Central memory CD8-positive, alpha-beta T cell (primary cell): ENCODE measurements at regions not wholly inside any gene's neighbourhood (a gene's known extent, or its start where the extent isn't known, plus 50 kb on each side); places are given as distances from the start of the nearest gene placed in this dataset.

ENCODE experiments used
- ATAC-seq: fragments of 150-1000 bp; cut with Tn5 transposase; replicated peaks from 2 replicates; pipeline ENCODE4 v1.10.0; 2022; ENCODE audit warnings: mild to moderate bottlenecking, moderate FRiP score, moderate number of reproducible peaks; ENCODE audit not compliant: poor library complexity, severe bottlenecking; ENCODE audit errors: extremely low read depth
- DNase-seq, 2 donors: peaks; one replicate each; pipeline ENCODE4 v3.0.0; 2021; ENCODE audit warnings: low spot score in 2 of 2
- H3K27ac Mint-ChIP-seq: one replicate; pipeline ENCODE4 v1.8.0; 2022; ENCODE audit warnings: low read depth, mild to moderate bottlenecking, moderate library complexity, mixed read lengths
- H3K27me3 Mint-ChIP-seq: one replicate; pipeline ENCODE4 v1.8.0; 2022; ENCODE audit warnings: mixed read lengths
- H3K36me3 Mint-ChIP-seq: one replicate; pipeline ENCODE4 v1.8.0; 2022; ENCODE audit warnings: mild to moderate bottlenecking, moderate library complexity, mixed read lengths; ENCODE audit not compliant: insufficient read depth
- H3K4me1 Mint-ChIP-seq: one replicate; pipeline ENCODE4 v1.8.0; 2022; ENCODE audit warnings: mixed read lengths
- H3K4me3 Mint-ChIP-seq: one replicate; pipeline ENCODE4 v1.8.0; 2022; ENCODE audit warnings: mild to moderate bottlenecking, moderate library complexity, mixed read lengths
- H3K9me3 Mint-ChIP-seq: one replicate; pipeline ENCODE4 v1.8.0; 2022; ENCODE audit warnings: mixed read lengths

DNA sequence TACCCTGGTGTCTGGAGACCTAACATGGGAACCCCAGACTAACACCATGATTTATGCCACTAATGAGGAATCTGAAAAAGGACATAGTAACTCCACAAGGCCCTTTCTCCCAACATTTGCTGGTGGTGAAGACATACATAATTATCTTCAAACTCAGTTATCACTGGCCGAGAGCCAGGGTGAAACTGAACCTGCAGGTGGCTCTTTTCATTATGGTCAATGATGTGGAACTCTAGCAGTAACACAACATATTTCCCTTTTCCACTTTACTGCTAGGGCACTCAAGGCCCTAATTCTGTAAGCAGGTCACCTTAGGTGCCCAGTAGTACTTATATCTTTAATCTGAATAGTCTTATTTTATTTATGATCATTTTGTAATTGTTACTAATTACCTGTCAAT, 326.4 kb upstream of the SATB1 start:
- no peak overlapping the region for H3K4me3 Mint-ChIP-seq
- H3K4me1 Mint-ChIP-seq, result peaks cover 2% of the 10 kb centered on the region
- H3K27me3 Mint-ChIP-seq, result no peaks in the 10 kb centered on the region
- H3K36me3 Mint-ChIP-seq, result no peaks in the 10 kb centered on the region
- H3K9me3 Mint-ChIP-seq, result no peaks in the 10 kb centered on the region
- ATAC-seq, result no peak
- no peak for DNase-seq
- no peak overlapping the region for H3K27ac Mint-ChIP-seq

GRCh38 chr3:18747383-18747782, 322.2 kb upstream of the SATB1 start:
- Mint-ChIP-seq H3K4me1 (peaks cover 28% of the 10 kb centered on the region), H3K9me3 (no peaks in the 10 kb centered on the region), H3K27me3 (no peaks in the 10 kb centered on the region), H3K27ac (no peak overlapping the region), H3K36me3 (no peaks in the 10 kb centered on the region), H3K4me3 (no peak overlapping the region)
- no peak for ATAC-seq
- no peak for DNase-seq

DNA sequence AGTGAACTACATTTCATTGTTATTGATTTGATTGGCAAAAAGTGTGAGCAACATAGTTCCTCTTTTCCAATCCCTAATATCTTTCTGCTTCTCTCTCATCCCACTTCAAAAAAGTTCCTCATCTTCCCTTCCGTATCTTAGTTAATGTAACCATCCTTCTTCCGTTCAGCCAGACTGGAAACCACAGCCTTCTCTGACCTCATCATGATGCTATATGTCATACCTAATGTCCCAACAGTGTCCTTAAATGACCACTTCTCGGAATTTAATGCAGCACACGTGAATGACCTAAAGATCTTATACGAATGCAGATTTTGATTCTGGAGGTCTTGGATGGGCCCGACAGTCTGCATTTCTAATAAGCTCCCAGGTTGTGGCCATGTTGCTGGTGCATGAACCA, 320.3 kb upstream of the SATB1 start:
- no peaks in the 10 kb centered on the region for H3K27me3 Mint-ChIP-seq
- ATAC-seq, result no peak
- H3K4me3 Mint-ChIP-seq, result peak overlapping the region; percentile 14
- H3K36me3 Mint-ChIP-seq, result peaks cover 10% of the 10 kb centered on the region
- H3K4me1 Mint-ChIP-seq, result peaks cover 45% of the 10 kb centered on the region
- H3K27ac Mint-ChIP-seq, result peak overlapping the region; percentile 16
- H3K9me3 Mint-ChIP-seq, result no peaks in the 10 kb centered on the region
- no peak for DNase-seq

DNA sequence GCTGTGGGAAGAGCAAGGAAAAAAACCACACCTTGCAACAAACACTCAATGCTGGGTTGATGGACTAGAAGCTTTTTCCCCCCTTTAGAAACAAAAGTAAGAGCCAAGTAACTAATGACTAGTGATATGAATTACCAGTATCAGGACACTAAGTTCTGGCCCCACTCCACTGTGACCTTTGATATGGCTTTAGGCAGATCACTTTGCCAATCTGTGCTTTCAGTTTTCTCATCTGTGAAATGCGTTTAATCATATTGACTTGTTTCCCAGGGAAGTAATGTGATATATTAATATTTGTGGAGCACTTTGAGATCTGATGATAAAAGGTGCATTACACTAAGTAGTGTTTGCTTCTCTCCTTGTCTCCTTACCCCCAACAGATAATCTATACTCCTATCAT, 319.3 kb upstream of the SATB1 start:
- H3K27ac Mint-ChIP-seq, result peak overlapping the region; percentile 16
- H3K36me3 Mint-ChIP-seq, result peaks cover 10% of the 10 kb centered on the region
- no peak overlapping the region for H3K4me3 Mint-ChIP-seq
- DNase-seq (no peak), ATAC-seq (no peak)
- no peaks in the 10 kb centered on the region for H3K9me3 Mint-ChIP-seq
- peaks cover 55% of the 10 kb centered on the region for H3K4me1 Mint-ChIP-seq
- H3K27me3 Mint-ChIP-seq, result no peaks in the 10 kb centered on the region

DNA sequence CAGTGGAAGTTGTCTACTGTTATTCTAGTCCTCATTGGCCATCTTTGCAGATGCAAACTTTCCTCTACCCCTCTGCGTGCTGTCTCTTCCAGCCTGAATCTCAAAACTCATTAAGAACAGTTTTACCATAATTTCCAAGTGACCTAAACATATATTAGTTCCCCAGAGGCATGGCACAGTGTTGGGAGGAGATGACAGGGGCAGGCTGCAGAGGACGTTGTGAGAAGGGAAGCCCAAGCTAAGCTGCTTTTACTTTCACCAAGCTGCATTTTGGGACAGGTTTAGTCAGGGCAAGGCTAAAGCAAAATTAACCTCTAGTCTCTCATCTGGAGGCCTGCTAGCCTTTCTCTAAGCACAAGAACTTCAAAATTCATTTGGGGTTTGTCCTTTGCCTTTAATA, 318.6 kb upstream of the SATB1 start:
- H3K27ac Mint-ChIP-seq, result peak overlapping the region; percentile 16
- no peak for DNase-seq

GRCh38 chr3:18740631-18741583, 315.8 kb upstream of the SATB1 start:
- Mint-ChIP-seq H3K27ac (peak overlapping the region; percentile 94), H3K4me3 (peak overlapping the region; percentile 74), H3K36me3 (peaks cover 10% of the 10 kb centered on the region), H3K9me3 (no peaks in the 10 kb centered on the region), H3K4me1 (peaks cover 68% of the 10 kb centered on the region), H3K27me3 (no peaks in the 10 kb centered on the region)
- peak; percentile 19 to 57 for DNase-seq
- ATAC-seq, result peak; percentile 71

More for the DNA sequence above, 318.6 kb upstream of the SATB1 start:
- Mint-ChIP-seq H3K9me3 (no peaks in the 10 kb centered on the region), H3K27me3 (no peaks in the 10 kb centered on the region), H3K36me3 (peaks cover 10% of the 10 kb centered on the region), H3K4me3 (no peak overlapping the region), H3K4me1 (peaks cover 62% of the 10 kb centered on the region)
- no peak for ATAC-seq

- Mint-ChIP-seq H3K27me3 (no peaks in the 10 kb centered on the region), H3K9me3 (no peaks in the 10 kb centered on the region), H3K4me3 (no peak overlapping the region), H3K4me1 (peaks cover 52% of the 10 kb centered on the region), H3K27ac (peak overlapping the region; percentile 3), H3K36me3 (peaks cover 10% of the 10 kb centered on the region)
- no peak for DNase-seq
- ATAC-seq, result no peak
Observed at GRCh38 chr3:18739099-18739433, 313.9 kb upstream of the SATB1 start.

- DNase-seq, result no peak
- Mint-ChIP-seq H3K4me1 (peaks cover 49% of the 10 kb centered on the region), H3K36me3 (peaks cover 10% of the 10 kb centered on the region), H3K27ac (peak overlapping the region; percentile 3), H3K27me3 (no peaks in the 10 kb centered on the region), H3K4me3 (no peak overlapping the region), H3K9me3 (no peaks in the 10 kb centered on the region)
- ATAC-seq, result no peak
Observed at GRCh38 chr3:18738393-18739098, 313.4 kb upstream of the SATB1 start.

DNA sequence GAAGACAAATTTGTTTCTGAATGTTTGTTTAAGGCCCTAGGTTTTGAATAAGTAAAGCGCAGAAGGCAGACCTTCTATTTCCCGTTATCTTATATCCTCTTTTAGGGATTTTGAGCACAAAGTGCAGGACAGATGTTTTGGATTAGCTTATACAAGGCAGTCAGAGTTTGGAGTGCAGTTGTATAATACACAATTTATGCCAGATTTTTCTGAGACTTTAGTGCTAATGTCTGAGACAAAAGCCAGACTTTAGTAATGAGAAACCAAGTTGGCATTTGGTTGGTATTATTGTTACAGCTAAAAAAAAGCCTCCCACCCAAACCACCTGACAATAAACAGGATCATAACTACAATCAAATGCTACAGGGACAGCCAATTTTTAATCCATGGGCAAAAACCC, 309.9 kb upstream of the SATB1 start:
- Mint-ChIP-seq H3K4me1 (peaks cover 32% of the 10 kb centered on the region), H3K9me3 (no peaks in the 10 kb centered on the region), H3K27me3 (no peaks in the 10 kb centered on the region), H3K36me3 (no peaks in the 10 kb centered on the region), H3K4me3 (no peak overlapping the region), H3K27ac (no peak overlapping the region)
- no peak for DNase-seq
- ATAC-seq, result no peak

DNA sequence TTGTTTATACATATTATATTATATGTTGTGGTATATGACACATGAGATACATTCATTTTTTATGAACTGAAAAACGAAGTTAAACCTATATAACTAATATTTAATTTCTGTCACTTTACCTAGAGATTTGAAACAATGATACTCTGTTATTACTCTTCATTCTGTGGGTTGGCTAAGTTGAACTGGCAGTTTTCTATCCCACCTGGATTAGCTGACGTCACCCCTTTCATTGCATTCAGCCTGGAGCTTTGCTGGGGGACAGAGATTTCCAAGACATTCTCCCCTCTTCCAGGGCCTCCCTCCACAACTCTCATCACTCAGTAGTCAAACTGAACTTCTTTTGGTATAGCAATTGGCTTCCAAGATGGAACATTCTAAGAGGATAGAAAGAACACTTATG, 309.2 kb upstream of the SATB1 start:
- no peak overlapping the region for H3K27ac Mint-ChIP-seq
- H3K9me3 Mint-ChIP-seq, result no peaks in the 10 kb centered on the region
- DNase-seq, result no peak
- H3K27me3 Mint-ChIP-seq, result no peaks in the 10 kb centered on the region
- peaks cover 25% of the 10 kb centered on the region for H3K4me1 Mint-ChIP-seq
- ATAC-seq, result no peak
- no peak overlapping the region for H3K4me3 Mint-ChIP-seq
- H3K36me3 Mint-ChIP-seq, result no peaks in the 10 kb centered on the region

DNA sequence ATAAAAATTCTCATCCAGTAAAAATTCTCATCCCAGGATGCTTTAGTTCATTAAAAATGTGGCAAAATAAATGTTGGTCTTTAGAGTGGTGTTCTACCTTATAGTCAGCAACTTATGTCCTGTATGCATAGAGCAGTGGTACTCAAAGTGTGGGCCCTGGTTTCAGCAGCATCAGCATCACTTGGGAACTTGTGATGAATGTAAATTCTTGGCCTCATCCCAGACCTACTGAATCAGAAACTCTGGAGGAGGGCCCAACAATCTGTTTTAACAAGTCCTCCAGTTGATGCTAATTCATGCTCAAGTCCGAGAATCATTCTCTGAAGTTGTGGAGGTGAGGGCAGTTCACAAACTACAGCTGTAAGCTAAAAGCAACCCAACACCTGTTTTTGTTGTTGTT, 307.3 kb upstream of the SATB1 start:
- Mint-ChIP-seq H3K36me3 (no peaks in the 10 kb centered on the region), H3K4me1 (peaks cover 18% of the 10 kb centered on the region), H3K9me3 (no peaks in the 10 kb centered on the region), H3K27ac (no peak overlapping the region), H3K27me3 (no peaks in the 10 kb centered on the region), H3K4me3 (no peak overlapping the region)
- ATAC-seq (no peak), DNase-seq (no peak)

DNA sequence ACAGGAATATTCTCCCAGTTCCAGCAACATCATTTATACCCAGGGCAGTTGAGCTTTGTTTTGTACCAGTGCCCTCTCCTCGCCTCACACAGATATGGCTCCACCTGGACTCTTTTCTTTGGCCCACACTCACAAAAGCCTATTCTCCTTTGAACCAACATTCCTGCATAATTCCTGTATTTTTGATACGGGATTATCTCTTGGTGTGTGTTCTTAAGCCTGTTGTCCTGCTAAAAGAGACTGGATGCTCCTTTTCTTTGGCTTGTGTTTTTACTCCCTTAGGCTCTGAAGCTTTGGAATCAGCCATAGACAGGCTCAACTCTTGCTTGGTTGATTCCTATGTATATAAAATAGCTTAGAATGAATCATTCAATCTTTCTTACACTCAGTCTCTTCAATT, 305.4 kb upstream of the SATB1 start:
- Mint-ChIP-seq H3K4me1 (peaks cover 37% of the 10 kb centered on the region), H3K4me3 (no peak overlapping the region), H3K9me3 (no peaks in the 10 kb centered on the region), H3K36me3 (peaks cover 4% of the 10 kb centered on the region), H3K27ac (no peak overlapping the region), H3K27me3 (no peaks in the 10 kb centered on the region)
- no peak for DNase-seq
- no peak for ATAC-seq

- Mint-ChIP-seq H3K4me1 (peaks cover 45% of the 10 kb centered on the region), H3K27me3 (no peaks in the 10 kb centered on the region), H3K27ac (no peak overlapping the region), H3K4me3 (no peak overlapping the region), H3K9me3 (no peaks in the 10 kb centered on the region), H3K36me3 (peaks cover 4% of the 10 kb centered on the region)
- ATAC-seq (no peak), DNase-seq (no peak)
Observed at GRCh38 chr3:18729671-18730070, 304.5 kb upstream of the SATB1 start.
